ENCODE measurements at regions not wholly inside any gene's neighbourhood (a gene's known extent, or its start where the extent isn't known, plus 50 kb on each side); places are given as distances from the start of the nearest gene placed in this dataset.
"Not testable (repeated sequence)": the region's sequence is repeated elsewhere in the genome, so short reads cannot be mapped to it uniquely, and the experiment has no call there.

DNA sequence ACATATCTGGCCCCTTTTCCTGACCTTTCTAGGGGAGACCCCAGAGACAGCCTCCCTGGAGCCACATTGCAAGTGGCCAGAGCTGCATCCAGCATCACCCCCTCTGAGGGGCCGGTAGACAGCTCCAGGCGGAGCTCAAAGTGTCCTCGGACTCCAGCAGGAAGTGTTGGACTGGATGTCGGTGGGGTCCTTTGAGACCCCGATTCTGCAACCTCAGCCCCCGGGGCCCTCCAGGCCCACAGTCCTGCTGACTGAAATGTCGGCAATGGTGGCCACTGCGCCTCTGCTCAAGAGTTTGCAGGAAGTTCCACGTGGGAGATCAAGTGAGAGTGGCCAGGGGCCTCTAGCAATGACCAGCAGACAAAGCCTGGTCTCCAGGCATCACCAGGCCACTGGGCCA, 115.9 kb upstream of the FOXD4L5 start:
- H3K36me3 ChIP-seq (replicated peaks in 1 of 2; ENCODE audit: insufficient read depth in 1 of 2, low read depth in 2 of 2): no peaks in the 10 kb centered on the region
- H3K9me3 ChIP-seq: no peaks in the 10 kb centered on the region
- H3K27ac ChIP-seq: no peak overlapping the region
- 61 to 64% methylated on average over 5 to 9 of the region's 9 CpGs for WGBS, 2 donors
- intact Hi-C loops (cut with DNase I): no loop called here
- H3K4me3 ChIP-seq: no peak overlapping the region
- H3K27me3 ChIP-seq: no peaks in the 10 kb centered on the region
- DNase-seq (no peak), ATAC-seq (no peak)
- no peaks in the 10 kb centered on the region for H3K4me1 ChIP-seq
- no peak for TF ChIP-seq POLR2A (IDR thresholded peaks at IDR 0.05)
- TF ChIP-seq, protein P1, sequence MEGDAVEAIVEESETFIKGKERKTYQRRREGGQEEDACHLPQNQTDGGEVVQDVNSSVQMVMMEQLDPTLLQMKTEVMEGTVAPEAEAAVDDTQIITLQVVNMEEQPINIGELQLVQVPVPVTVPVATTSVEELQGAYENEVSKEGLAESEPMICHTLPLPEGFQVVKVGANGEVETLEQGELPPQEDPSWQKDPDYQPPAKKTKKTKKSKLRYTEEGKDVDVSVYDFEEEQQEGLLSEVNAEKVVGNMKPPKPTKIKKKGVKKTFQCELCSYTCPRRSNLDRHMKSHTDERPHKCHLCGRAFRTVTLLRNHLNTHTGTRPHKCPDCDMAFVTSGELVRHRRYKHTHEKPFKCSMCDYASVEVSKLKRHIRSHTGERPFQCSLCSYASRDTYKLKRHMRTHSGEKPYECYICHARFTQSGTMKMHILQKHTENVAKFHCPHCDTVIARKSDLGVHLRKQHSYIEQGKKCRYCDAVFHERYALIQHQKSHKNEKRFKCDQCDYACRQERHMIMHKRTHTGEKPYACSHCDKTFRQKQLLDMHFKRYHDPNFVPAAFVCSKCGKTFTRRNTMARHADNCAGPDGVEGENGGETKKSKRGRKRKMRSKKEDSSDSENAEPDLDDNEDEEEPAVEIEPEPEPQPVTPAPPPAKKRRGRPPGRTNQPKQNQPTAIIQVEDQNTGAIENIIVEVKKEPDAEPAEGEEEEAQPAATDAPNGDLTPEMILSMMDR (IDR thresholded peaks at IDR 0.05): no peak

DNA sequence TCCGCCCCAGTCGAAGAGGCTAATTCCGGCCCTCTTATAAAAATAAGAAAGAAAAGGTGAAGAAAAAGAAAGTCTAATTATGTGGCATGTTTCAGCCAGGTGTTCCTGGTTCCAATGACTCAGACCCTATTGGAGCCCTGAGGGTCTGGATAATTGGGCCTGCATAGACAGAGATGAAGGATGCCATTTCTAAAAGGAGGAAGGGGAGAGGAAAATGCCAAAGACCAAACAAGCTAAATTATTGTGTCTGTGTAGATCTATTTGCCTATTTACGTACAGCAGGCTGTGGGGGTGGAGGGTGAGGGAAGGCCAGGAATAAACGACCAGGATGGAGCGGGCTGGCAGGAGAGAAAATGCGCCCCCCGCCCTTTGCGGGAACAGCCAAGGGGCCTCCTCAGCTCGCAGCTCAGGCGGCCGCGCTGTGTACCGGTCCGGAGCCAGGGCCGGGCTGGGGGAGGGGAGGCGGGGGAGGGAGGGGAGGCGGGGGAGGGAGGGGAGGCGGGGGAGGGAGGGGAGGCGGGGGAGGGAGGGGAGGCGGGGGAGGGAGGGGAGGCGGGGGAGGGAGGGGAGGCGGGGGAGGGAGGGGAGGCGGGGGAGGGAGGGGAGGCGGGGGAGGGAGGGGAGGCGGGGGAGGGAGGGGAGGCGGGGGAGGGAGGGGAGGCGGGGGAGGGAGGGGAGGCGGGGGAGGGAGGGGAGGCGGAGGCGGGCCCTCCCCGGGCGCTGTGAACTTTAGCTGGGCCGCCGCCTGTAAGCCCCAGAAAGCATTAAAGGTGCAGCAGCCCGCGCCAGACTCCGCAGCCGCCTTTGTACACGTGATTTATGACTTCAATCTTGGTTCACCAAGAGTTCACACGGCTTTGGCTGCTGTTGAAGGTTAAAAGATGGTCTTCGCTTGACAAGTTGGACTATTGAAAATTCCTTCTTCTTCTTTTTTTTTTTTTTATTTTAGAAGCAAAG, 113.0 kb upstream of the FOXD4L5 start:
- H3K9me3 ChIP-seq; H3K27me3 ChIP-seq; H3K4me3 ChIP-seq; ATAC-seq; H3K36me3 ChIP-seq (replicated peaks in 1 of 2; ENCODE audit: insufficient read depth in 1 of 2, low read depth in 2 of 2); intact Hi-C loops (cut with DNase I); H3K27ac ChIP-seq; H3K4me1 ChIP-seq; DNase-seq: not testable (repeated sequence)
- 83 to 84% methylated on average over 24 to 27 of the region's 42 CpGs for WGBS, 2 donors

DNA sequence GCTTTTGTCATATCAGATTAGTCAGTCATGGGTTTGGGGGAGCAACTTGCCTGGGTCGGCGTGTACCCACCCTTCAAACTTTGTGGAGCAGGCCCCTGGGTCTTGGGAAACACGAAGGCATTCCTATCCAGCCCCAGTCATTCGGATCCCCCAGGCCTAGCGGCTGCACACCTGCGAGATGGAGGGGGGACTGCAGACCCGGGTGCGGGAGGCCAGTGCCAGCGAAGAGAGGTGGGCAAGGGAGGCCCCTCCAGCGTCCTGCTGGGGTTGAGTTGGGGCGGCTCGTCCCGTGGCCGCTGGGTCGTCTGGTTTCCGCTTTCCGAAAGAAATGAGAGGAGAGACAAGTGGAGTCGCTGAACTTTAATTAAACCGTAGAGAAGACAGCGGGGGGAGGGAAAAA, 112.2 kb upstream of the FOXD4L5 start:
- DNase-seq; intact Hi-C loops (cut with DNase I); H3K27ac ChIP-seq; H3K36me3 ChIP-seq (replicated peaks in 1 of 2; ENCODE audit: insufficient read depth in 1 of 2, low read depth in 2 of 2); H3K4me1 ChIP-seq; H3K27me3 ChIP-seq; ATAC-seq; H3K9me3 ChIP-seq; H3K4me3 ChIP-seq: not testable (repeated sequence)
- WGBS, 2 donors: 74 to 80% methylated on average over 16 to 20 of the region's 20 CpGs

DNA sequence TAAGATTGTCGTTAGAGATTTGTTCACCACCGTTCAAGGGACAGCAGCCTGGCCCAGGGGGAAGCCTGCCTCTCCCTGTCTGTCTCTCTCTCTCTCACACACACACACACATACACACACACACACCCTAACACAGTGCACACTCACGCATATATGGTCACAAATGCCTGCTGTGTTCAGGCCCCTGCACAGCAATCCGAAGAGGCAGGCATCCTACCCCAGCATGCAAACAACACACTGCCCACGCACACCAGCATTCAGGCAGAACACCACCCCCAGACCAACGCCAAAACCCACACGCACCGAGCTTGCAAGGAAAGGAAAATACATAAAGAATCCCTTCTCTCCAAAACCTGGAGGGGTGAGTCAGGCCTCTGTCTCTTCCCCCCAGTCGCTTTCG, 111.6 kb upstream of the FOXD4L5 start:
- H3K4me3 ChIP-seq; ATAC-seq; H3K9me3 ChIP-seq; H3K4me1 ChIP-seq; intact Hi-C loops (cut with DNase I); H3K36me3 ChIP-seq (replicated peaks in 1 of 2; ENCODE audit: insufficient read depth in 1 of 2, low read depth in 2 of 2); H3K27ac ChIP-seq; DNase-seq; H3K27me3 ChIP-seq: not testable (repeated sequence)
- WGBS, 2 donors: 57 to 59% methylated on average over 10 of the region's 10 CpGs

DNA sequence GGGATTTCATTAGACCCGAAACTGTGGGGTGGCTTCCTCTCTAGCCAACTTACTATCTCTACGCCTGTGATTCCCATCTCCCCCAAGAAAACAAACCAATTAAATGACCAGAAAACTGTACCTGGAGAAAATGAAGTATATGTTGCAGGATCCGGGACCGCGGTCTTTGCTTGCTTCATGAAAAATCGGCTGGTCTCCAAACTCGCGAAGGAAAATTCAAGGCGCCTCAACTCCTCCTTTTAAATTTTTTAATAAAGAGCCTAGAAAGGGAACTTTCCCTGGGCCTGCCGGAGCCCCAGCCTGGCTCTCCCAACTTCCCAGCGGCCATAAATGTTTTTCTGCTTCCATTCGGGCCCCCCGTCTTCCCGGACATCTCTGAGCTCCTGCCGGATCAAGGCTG, 110.8 kb upstream of the FOXD4L5 start:
- H3K4me1 ChIP-seq; ATAC-seq; H3K36me3 ChIP-seq (replicated peaks in 1 of 2; ENCODE audit: insufficient read depth in 1 of 2, low read depth in 2 of 2); intact Hi-C loops (cut with DNase I); H3K9me3 ChIP-seq; H3K4me3 ChIP-seq; H3K27me3 ChIP-seq; DNase-seq; H3K27ac ChIP-seq: not testable (repeated sequence)
- 57 to 78% methylated on average over 9 to 13 of the region's 15 CpGs for WGBS, 2 donors

DNA sequence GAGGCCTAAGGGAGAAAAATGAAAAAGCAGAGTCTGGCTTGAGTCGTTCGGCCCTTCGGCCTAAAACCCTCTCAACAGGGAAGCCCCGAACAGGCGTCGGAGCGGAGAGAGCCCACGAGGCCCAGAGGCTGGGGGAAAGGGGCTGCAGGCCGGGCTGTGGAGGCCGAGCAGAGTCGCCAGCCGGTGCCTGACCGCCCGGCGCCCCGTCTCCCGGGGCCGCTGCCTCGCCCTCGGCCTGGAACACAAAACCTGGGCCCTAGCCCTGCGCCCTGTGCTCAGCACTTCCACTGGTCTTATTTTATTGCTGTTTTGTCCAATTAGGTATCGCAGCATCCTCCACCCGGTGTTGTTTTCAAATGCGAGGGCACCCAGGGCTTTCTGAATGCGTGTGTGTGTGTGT, 110.1 kb upstream of the FOXD4L5 start:
- H3K27ac ChIP-seq; intact Hi-C loops (cut with DNase I); DNase-seq; H3K9me3 ChIP-seq; H3K4me1 ChIP-seq; H3K27me3 ChIP-seq; ATAC-seq; H3K4me3 ChIP-seq; H3K36me3 ChIP-seq (replicated peaks in 1 of 2; ENCODE audit: insufficient read depth in 1 of 2, low read depth in 2 of 2): not testable (repeated sequence)
- 63 to 68% methylated on average over 4 to 20 of the region's 25 CpGs for WGBS, 2 donors

DNA sequence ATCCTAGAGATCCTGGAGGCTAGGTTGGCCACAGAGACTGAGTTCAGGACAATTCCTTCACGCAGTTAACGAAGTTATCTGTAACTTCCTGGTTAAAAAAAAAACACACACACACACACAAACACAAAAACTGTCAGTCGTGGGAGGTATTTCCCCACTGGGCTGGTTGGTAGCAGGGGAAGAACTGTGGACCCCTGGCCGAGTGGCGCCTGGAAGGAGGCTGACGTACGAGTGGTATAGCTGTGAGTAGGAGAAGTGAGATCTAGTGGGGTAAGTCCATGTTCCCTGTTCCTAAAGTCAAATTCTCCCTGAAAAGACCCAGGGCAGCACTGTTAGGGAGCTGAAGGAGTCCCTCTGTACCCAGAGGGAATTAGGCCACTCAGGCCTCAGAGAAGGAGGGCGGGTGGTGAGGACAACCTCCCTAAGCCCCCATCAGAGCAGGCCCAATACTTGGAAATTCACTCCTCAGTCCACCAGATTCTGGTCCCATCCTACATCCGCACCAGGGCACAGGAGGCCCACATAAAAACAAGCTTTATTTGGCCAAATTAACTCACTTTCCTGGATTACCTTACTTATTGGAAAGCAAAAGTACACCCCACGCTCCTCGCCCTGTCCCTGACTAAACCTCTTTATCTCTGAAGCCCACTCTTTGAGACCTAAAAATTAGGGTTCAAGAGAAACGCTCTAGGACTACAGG, 108.3 kb upstream of the FOXD4L5 start:
- DNase-seq; H3K36me3 ChIP-seq (replicated peaks in 1 of 2; ENCODE audit: insufficient read depth in 1 of 2, low read depth in 2 of 2); H3K9me3 ChIP-seq; intact Hi-C loops (cut with DNase I); H3K27me3 ChIP-seq; H3K27ac ChIP-seq; ATAC-seq; H3K4me3 ChIP-seq; H3K4me1 ChIP-seq: not testable (repeated sequence)
- 55 to 63% methylated on average over 12 of the region's 12 CpGs for WGBS, 2 donors

DNA sequence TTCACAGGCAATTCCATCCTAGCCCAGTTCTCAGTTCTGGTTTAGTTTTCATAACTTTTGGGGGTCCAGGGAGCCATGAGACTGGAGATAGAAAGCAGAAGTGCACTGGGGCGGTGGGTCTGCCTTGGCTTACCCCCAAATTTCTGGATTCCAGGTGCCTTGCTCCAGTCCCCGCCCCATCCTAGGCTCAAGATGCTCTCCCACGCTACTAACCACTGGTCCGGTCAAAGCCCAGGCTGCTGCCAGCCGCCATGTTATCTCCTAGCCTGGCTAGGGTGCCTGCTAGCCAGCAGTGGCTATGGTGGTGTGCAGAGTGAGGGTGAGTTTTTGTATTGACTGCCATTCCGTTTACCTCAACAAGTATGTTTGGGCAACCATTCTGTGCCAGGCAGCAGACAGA, 107.6 kb upstream of the FOXD4L5 start:
- H3K27ac ChIP-seq; DNase-seq; intact Hi-C loops (cut with DNase I); H3K4me1 ChIP-seq; ATAC-seq; H3K36me3 ChIP-seq (replicated peaks in 1 of 2; ENCODE audit: insufficient read depth in 1 of 2, low read depth in 2 of 2); H3K4me3 ChIP-seq; H3K27me3 ChIP-seq; H3K9me3 ChIP-seq: not testable (repeated sequence)
- WGBS, 2 donors: 44 to 54% methylated on average over 5 of the region's 6 CpGs

DNA sequence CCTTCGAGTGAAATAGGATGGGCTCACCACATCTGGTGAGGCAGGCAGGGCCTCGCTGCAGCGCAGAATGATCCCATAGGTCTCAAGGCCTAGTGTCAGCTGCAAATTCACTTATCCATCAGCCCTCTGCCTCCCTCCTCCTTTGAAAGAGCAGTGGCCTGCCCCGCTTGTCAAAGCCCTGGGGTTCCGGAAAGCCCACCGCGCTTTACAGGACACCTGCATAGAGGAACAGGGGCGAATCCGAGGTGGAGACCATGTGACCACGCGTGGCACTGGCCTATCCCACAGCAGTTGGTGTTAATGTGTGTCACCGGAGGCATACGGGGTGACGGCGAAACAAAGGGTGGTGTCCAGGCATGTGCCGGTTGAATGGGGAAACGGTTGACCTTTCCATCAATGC, 104.7 kb upstream of the FOXD4L5 start:
- intact Hi-C loops (cut with DNase I); H3K27me3 ChIP-seq; H3K4me3 ChIP-seq; ATAC-seq; H3K27ac ChIP-seq; H3K9me3 ChIP-seq; H3K4me1 ChIP-seq; H3K36me3 ChIP-seq (replicated peaks in 1 of 2; ENCODE audit: insufficient read depth in 1 of 2, low read depth in 2 of 2): not testable (repeated sequence)
- peak in 1 of 4 donors; percentile 49 for DNase-seq
- WGBS, 2 donors: 60 to 63% methylated on average over 16 to 17 of the region's 17 CpGs

DNA sequence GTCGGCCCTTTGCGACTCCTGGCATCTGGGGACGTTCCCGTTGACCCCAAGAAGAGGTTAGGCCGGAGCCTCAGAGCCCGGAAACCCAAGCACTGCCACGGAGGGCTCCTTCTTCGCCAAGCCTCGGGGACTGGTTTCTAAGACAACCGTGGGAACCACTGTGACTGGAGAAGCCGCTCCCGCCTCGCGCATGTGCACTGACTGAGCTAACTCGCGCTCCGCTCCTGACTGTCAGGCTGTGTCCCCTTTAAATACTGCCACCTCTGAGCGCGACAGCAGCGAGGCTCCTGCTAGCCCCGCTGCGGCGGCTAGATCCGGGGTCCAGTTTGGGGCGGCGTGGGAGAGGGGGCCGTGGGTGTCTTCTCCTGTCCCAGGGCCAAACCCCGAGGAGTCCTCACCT, 104.2 kb upstream of the FOXD4L5 start:
- H3K27me3 ChIP-seq; intact Hi-C loops (cut with DNase I); ATAC-seq; DNase-seq; H3K4me3 ChIP-seq; H3K27ac ChIP-seq; H3K4me1 ChIP-seq; H3K36me3 ChIP-seq (replicated peaks in 1 of 2; ENCODE audit: insufficient read depth in 1 of 2, low read depth in 2 of 2); H3K9me3 ChIP-seq: not testable (repeated sequence)
- WGBS, 2 donors: 83 to 84% methylated on average over 13 to 24 of the region's 28 CpGs

DNA sequence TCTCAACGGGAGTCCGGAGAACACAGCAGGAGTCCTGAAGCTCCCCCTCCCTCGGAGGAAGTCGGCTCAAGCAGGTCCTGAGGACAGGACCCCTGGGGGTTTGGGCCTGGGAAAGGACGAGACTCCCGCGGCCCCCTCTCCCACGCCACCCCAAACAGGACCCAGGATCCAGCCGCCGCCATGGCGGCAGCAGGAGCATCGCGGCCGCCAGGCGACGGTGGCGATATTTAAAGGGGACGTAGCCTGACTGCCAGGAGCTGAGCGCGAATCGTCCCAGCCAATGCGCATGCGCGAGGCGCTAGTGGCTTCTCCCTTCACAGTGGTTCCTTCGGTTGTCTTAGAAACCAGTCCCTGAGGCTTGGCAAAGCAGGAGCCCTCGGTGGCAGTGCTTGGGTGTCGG, 101.7 kb upstream of the FOXD4L5 start:
- 32 to 65% methylated on average over 22 to 28 of the region's 28 CpGs for WGBS, 2 donors
- ATAC-seq (peak; percentile 97), DNase-seq (peak; percentile 83 to 87 (median 84))
- H3K4me1 ChIP-seq; H3K9me3 ChIP-seq; H3K36me3 ChIP-seq (replicated peaks in 1 of 2; ENCODE audit: insufficient read depth in 1 of 2, low read depth in 2 of 2); intact Hi-C loops (cut with DNase I); H3K27me3 ChIP-seq: not testable (repeated sequence)
- Histone ChIP-seq H3K27ac (peak overlapping the region in 2 of 4 donors; percentile 33 to 47), H3K4me3 (peak overlapping the region in 1 of 2 donors; percentile 8)
